HG03135 (cell line): ENCODE measurements at regions not wholly inside any gene's neighbourhood (a gene's known extent, or its start where the extent isn't known, plus 50 kb on each side); places are given as distances from the start of the nearest gene placed in this dataset.

ENCODE experiments used
- ATAC-seq: cut with Tn5 transposase; IDR thresholded peaks from one replicate; pipeline ENCODE4 v1.9.1; 2021; ENCODE audit warnings: mild to moderate bottlenecking, moderate library complexity; ENCODE audit not compliant: unreplicated experiment

- no peak for ATAC-seq
Observed at GRCh38 chr5:175805256-175806011, 65.9 kb upstream of the CPLX2 start.

GRCh38 chr5:175808711-175809110, 62.7 kb upstream of the CPLX2 start:
- ATAC-seq = no peak

GRCh38 chr5:175809531-175810121, 61.8 kb upstream of the CPLX2 start:
- no peak for ATAC-seq

- ATAC-seq = no peak
Observed at GRCh38 chr5:175810457-175810856, 60.9 kb upstream of the CPLX2 start.

GRCh38 chr5:175811589-175811988, 59.8 kb upstream of the CPLX2 start:
- ATAC-seq = no peak

- no peak for ATAC-seq
Observed at GRCh38 chr5:175813943-175814630, 57.3 kb upstream of the CPLX2 start.

GRCh38 chr5:175814691-175815090, 56.7 kb upstream of the CPLX2 start:
- no peak for ATAC-seq

- no peak for ATAC-seq
Observed at GRCh38 chr5:175815126-175815913, 56.1 kb upstream of the CPLX2 start.

- ATAC-seq = no peak
Observed at GRCh38 chr5:175816348-175816747, 55.0 kb upstream of the CPLX2 start.

- ATAC-seq = no peak
Observed at GRCh38 chr5:175819090-175819425, 52.3 kb upstream of the CPLX2 start.

- ATAC-seq = no peak
Observed at GRCh38 chr5:175820230-175820629, 51.1 kb upstream of the CPLX2 start.
